T-cell (primary cell): ENCODE measurements at regions not wholly inside any gene's neighbourhood (a gene's known extent, or its start where the extent isn't known, plus 50 kb on each side); places are given as distances from the start of the nearest gene placed in this dataset.

ENCODE experiments used
- ATAC-seq, 4 experiments: fragments of 200-7000 bp in 3 of 4; fragments of 150-1000 bp in 1 of 4; cut with Tn5 transposase; replicated peaks in 1 of 4; 1 replicate in 3 of 4; 2 replicates in 1 of 4; pipeline ENCODE4 v1.10.0; 2021; ENCODE audit warnings: moderate library complexity in 3 of 4, mild to moderate bottlenecking in 2 of 4, moderate number of reproducible peaks in 1 of 4
- CTCF ChIA-PET, 2 donors: fragments of 300-600 bp; sonication (Branson Sonifier 250); formaldehyde crosslinking; loops; one replicate each; lab custom pipeline; 2022; ENCODE audit warnings: antibody characterized with exemption in 2 of 2; lab: Charles Lee
- POLR2A ChIA-PET, 2 donors: fragments of 300-600 bp; sonication (Branson Sonifier 250); formaldehyde crosslinking; loops; one replicate each; lab custom pipeline; 2022; ENCODE audit warnings: antibody characterized with exemption in 2 of 2; lab: Charles Lee
- DNase-seq, 35 experiments: peaks; one replicate each; pipeline versions ENCODE4 v3.0.0 to v3.0.0-alpha.2; 2013 to 2023
- H3K27ac ChIP-seq: one replicate; pipeline ENCODE4 v1.5.1; 2013; ENCODE audit warnings: low read length
- H3K27me3 ChIP-seq, 2 experiments: replicated peaks in 1 of 2; 1 replicate in 1 of 2; 2 replicates in 1 of 2; pipeline versions ENCODE4 v1.6.1 to v1.7.0; 2013; ENCODE audit warnings: low read length in 1 of 2, mixed read lengths in 1 of 2; ENCODE audit not compliant: control insufficient read depth in 2 of 2, insufficient read depth in 2 of 2; ENCODE audit errors: extremely low read depth in 1 of 2
- H3K36me3 ChIP-seq, 2 donors: 1 replicate in 1 of 2; 2 replicates in 1 of 2; pipeline versions ENCODE4 v1.6.1 to v1.7.0; 2013; ENCODE audit warnings: low read length in 1 of 2; ENCODE audit not compliant: control insufficient read depth in 2 of 2, insufficient read depth in 1 of 2; ENCODE audit errors: extremely low read depth in 1 of 2
- H3K4me1 ChIP-seq, 2 experiments: 1 replicate in 1 of 2; 2 replicates in 1 of 2; pipeline versions ENCODE4 v1.6.1 to v1.7.0; 2013; ENCODE audit warnings: low read length in 2 of 2, mixed read lengths in 1 of 2; ENCODE audit not compliant: insufficient read depth in 2 of 2, control insufficient read depth in 1 of 2; ENCODE audit errors: extremely low read depth in 1 of 2
- H3K4me3 ChIP-seq, 2 donors: 1 replicate in 1 of 2; 2 replicates in 1 of 2; pipeline versions ENCODE4 v1.5.1 to v1.7.0; 2013; ENCODE audit warnings: mild to moderate bottlenecking in 2 of 2, low read length in 1 of 2, moderate library complexity in 1 of 2; ENCODE audit not compliant: control insufficient read depth in 1 of 2; ENCODE audit errors: extremely low read depth in 1 of 2
- H3K9me3 ChIP-seq: 2 replicates; pipeline ENCODE4 v1.7.0; 2013
- H3K27ac Mint-ChIP-seq, 2 donors: one replicate each; pipeline ENCODE4 v1.8.0; 2020 to 2021; ENCODE audit warnings: mild to moderate bottlenecking in 2 of 2, mixed read lengths in 2 of 2
- H3K27me3 Mint-ChIP-seq, 2 donors: one replicate each; pipeline ENCODE4 v1.8.0; 2021 to 2022; ENCODE audit warnings: mixed read lengths in 2 of 2
- H3K36me3 Mint-ChIP-seq: one replicate; pipeline ENCODE4 v1.8.0; 2021; ENCODE audit warnings: mixed read lengths
- H3K4me1 Mint-ChIP-seq, 3 donors: one replicate each; pipeline ENCODE4 v1.8.0; 2020 to 2022; ENCODE audit warnings: mixed read lengths in 3 of 3, mild to moderate bottlenecking in 1 of 3
- H3K4me3 Mint-ChIP-seq, 3 donors: one replicate each; pipeline ENCODE4 v1.8.0; 2020 to 2022; ENCODE audit warnings: mild to moderate bottlenecking in 3 of 3, mixed read lengths in 3 of 3, moderate library complexity in 3 of 3
- H3K9me3 Mint-ChIP-seq, 3 donors: one replicate each; pipeline ENCODE4 v1.8.0; 2020 to 2022; ENCODE audit warnings: mixed read lengths in 3 of 3
- WGBS: methylation state at CpG from one replicate; pipeline ENCODE4 v1.1.5; 2013; ENCODE audit warnings: missing lambda C conversion rate; ENCODE audit not compliant: insufficient coverage; 5-methylcytosine and 5-hydroxymethylcytosine counted together

GRCh38 chr21:45338311-45339017 is 50.8 kb upstream of the POFUT2 start:
- no peaks in the 10 kb centered on the region for H3K4me1 ChIP-seq
- peaks cover 2 to 28% of the 10 kb centered on the region in 2 experiments for H3K27me3 ChIP-seq
- Mint-ChIP-seq H3K27ac (no peak overlapping the region), H3K36me3 (no peaks in the 10 kb centered on the region), H3K9me3 (no peaks in the 10 kb centered on the region), H3K27me3 (peaks cover 9 to 20% of the 10 kb centered on the region in 2 donors), H3K4me1 (peaks cover 0 to 4% (median 0%) of the 10 kb centered on the region in 3 donors), H3K4me3 (no peak overlapping the region)
- no peak overlapping the region for H3K27ac ChIP-seq
- no peak for ATAC-seq
- ChIA-PET POLR2A (no interaction called here), CTCF (no interaction called here)
- no peaks in the 10 kb centered on the region for H3K9me3 ChIP-seq
- no peaks in the 10 kb centered on the region for H3K36me3 ChIP-seq
- 89% methylated on average over 5 of the region's 13 CpGs for WGBS
- H3K4me3 ChIP-seq, result no peak overlapping the region
- no peak for DNase-seq

GRCh38 chr21:45339421-45340402 is 52.0 kb upstream of the POFUT2 start:
- H3K27ac Mint-ChIP-seq, result no peak overlapping the region
- POLR2A ChIA-PET, result interaction anchor here in 1 of 2 donors (0.6 kb wide), 1 partner anchor 613 kb away, joined by 3 read pairs; no protein-coding TSS in a partner anchor

GRCh38 chr21:45340515-45340914 is 52.8 kb upstream of the POFUT2 start:
- Histone ChIP-seq H3K9me3 (no peaks in the 10 kb centered on the region), H3K36me3 (no peaks in the 10 kb centered on the region), H3K27me3 (peaks cover 2 to 31% of the 10 kb centered on the region in 2 experiments), H3K4me1 (no peaks in the 10 kb centered on the region), H3K4me3 (no peak overlapping the region), H3K27ac (no peak overlapping the region)
- 86% methylated on average over 5 of the region's 8 CpGs for WGBS
- Mint-ChIP-seq H3K27me3 (peaks cover 13 to 18% of the 10 kb centered on the region in 2 donors), H3K27ac (no peak overlapping the region), H3K4me3 (no peak overlapping the region), H3K4me1 (peaks cover 0 to 4% (median 0%) of the 10 kb centered on the region in 3 donors), H3K9me3 (no peaks in the 10 kb centered on the region), H3K36me3 (no peaks in the 10 kb centered on the region)
- ChIA-PET CTCF (no interaction called here), POLR2A (no interaction called here)
- DNase-seq (no peak), ATAC-seq (no peak)

More at GRCh38 chr21:45339421-45340402, 52.0 kb upstream of the POFUT2 start:
- Mint-ChIP-seq H3K4me1 (peaks cover 0 to 4% (median 0%) of the 10 kb centered on the region in 3 donors), H3K27me3 (peaks cover 11 to 18% of the 10 kb centered on the region in 2 donors), H3K9me3 (no peaks in the 10 kb centered on the region), H3K4me3 (no peak overlapping the region), H3K36me3 (no peaks in the 10 kb centered on the region)
- Histone ChIP-seq H3K4me3 (no peak overlapping the region), H3K4me1 (no peaks in the 10 kb centered on the region), H3K9me3 (no peaks in the 10 kb centered on the region), H3K36me3 (no peaks in the 10 kb centered on the region), H3K27me3 (peaks cover 2 to 31% of the 10 kb centered on the region in 2 experiments), H3K27ac (no peak overlapping the region)
- DNase-seq (no peak), ATAC-seq (peak in 2 of 4 experiments; percentile 35 to 39)
- CTCF ChIA-PET, result no interaction called here
- 50% methylated on average over 9 of the region's 19 CpGs for WGBS

GRCh38 chr21:45341261-45341660 is 53.6 kb upstream of the POFUT2 start:
- Histone ChIP-seq H3K9me3 (no peaks in the 10 kb centered on the region), H3K4me1 (no peaks in the 10 kb centered on the region), H3K27me3 (peaks cover 2 to 24% of the 10 kb centered on the region in 2 experiments), H3K36me3 (no peaks in the 10 kb centered on the region), H3K4me3 (no peak overlapping the region), H3K27ac (no peak overlapping the region)
- DNase-seq, result no peak
- CTCF ChIA-PET, result no interaction called here
- Mint-ChIP-seq H3K36me3 (no peaks in the 10 kb centered on the region), H3K9me3 (no peaks in the 10 kb centered on the region), H3K27me3 (peaks cover 13 to 18% of the 10 kb centered on the region in 2 donors), H3K4me3 (no peak overlapping the region), H3K4me1 (peaks cover 0 to 4% (median 0%) of the 10 kb centered on the region in 3 donors), H3K27ac (no peak overlapping the region)
- no peak for ATAC-seq
- WGBS, result 67% methylated on average over 4 of the region's 8 CpGs
- POLR2A ChIA-PET, result no interaction called here

- H3K4me3 Mint-ChIP-seq, result no peak overlapping the region
- H3K9me3 Mint-ChIP-seq, result no peaks in the 10 kb centered on the region
- peaks cover 0 to 4% (median 0%) of the 10 kb centered on the region in 3 donors for H3K4me1 Mint-ChIP-seq
- no peak for DNase-seq
- H3K27ac Mint-ChIP-seq, result no peak overlapping the region
- no peaks in the 10 kb centered on the region for H3K36me3 ChIP-seq
- no peak for ATAC-seq
- no peaks in the 10 kb centered on the region for H3K9me3 ChIP-seq
- peaks cover 13 to 14% of the 10 kb centered on the region in 2 donors for H3K27me3 Mint-ChIP-seq
- no peaks in the 10 kb centered on the region for H3K36me3 Mint-ChIP-seq
- no peaks in the 10 kb centered on the region for H3K4me1 ChIP-seq
- no peak overlapping the region for H3K27ac ChIP-seq
- POLR2A ChIA-PET, result no interaction called here
- peaks cover 2 to 23% of the 10 kb centered on the region in 2 experiments for H3K27me3 ChIP-seq
- WGBS, result no CpG with 5 or more reads among the region's 9 CpGs
- CTCF ChIA-PET, result no interaction called here
- H3K4me3 ChIP-seq, result no peak overlapping the region
These were observed 54.1 kb upstream of the POFUT2 start for GRCh38 chr21:45341779-45342178.

- CTCF ChIA-PET, result no interaction called here
- H3K27me3 Mint-ChIP-seq, result peaks cover 13 to 15% of the 10 kb centered on the region in 2 donors
- peaks cover 0 to 4% (median 0%) of the 10 kb centered on the region in 3 donors for H3K4me1 Mint-ChIP-seq
These were observed 56.2 kb upstream of the POFUT2 start for GRCh38 chr21:45343891-45344290.

More at GRCh38 chr21:45343891-45344290, 56.2 kb upstream of the POFUT2 start:
- Histone ChIP-seq H3K4me3 (no peak overlapping the region), H3K27me3 (peaks cover 0 to 31% of the 10 kb centered on the region in 2 experiments), H3K27ac (no peak overlapping the region), H3K4me1 (no peaks in the 10 kb centered on the region), H3K36me3 (no peaks in the 10 kb centered on the region), H3K9me3 (no peaks in the 10 kb centered on the region)
- DNase-seq (no peak), ATAC-seq (no peak)
- no peaks in the 10 kb centered on the region for H3K36me3 Mint-ChIP-seq
- POLR2A ChIA-PET, result no interaction called here
- no peak overlapping the region for H3K4me3 Mint-ChIP-seq
- 88% methylated on average over 7 of the region's 15 CpGs for WGBS
- no peak overlapping the region for H3K27ac Mint-ChIP-seq
- no peaks in the 10 kb centered on the region for H3K9me3 Mint-ChIP-seq
